ENCODE measurements at regions not wholly inside any gene's neighbourhood (a gene's known extent, or its start where the extent isn't known, plus 50 kb on each side); places are given as distances from the start of the nearest gene placed in this dataset.

GRCh38 chr7:155911471-155912105, 99.3 kb upstream of the SHH start:
- CTCF ChIA-PET: interaction anchor here (0.7 kb wide), 1 partner anchor 11 kb away, joined by 4 read pairs; no protein-coding TSS in a partner anchor
- no peak overlapping the region for H3K27ac Mint-ChIP-seq (ENCODE audit: low read depth, unreplicated experiment)
- H3K36me3 Mint-ChIP-seq (ENCODE audit: insufficient read depth, unreplicated experiment): no peaks in the 10 kb centered on the region
- no peaks in the 10 kb centered on the region for H3K27me3 Mint-ChIP-seq (ENCODE audit: insufficient read depth, unreplicated experiment)
- POLR2A ChIA-PET: no interaction called here
- no peak for DNase-seq (ENCODE audit: unreplicated experiment)
- peaks cover 11% of the 10 kb centered on the region for H3K4me1 Mint-ChIP-seq (ENCODE audit: insufficient read depth, unreplicated experiment)
- peaks cover 13% of the 10 kb centered on the region for H3K9me3 Mint-ChIP-seq (ENCODE audit: unreplicated experiment)
- no peak for TF ChIP-seq CTCF (IDR thresholded peaks at IDR 0.05; ENCODE audit: unreplicated experiment)
- no peak overlapping the region for H3K4me3 Mint-ChIP-seq (ENCODE audit: unreplicated experiment)
- intact Hi-C loops (cut with micrococcal nuclease): no loop called here
- no TSS peak for BruUV-seq (replicated peaks)

GRCh38 chr7:155908385-155908784, 96.1 kb upstream of the SHH start:
- no peak overlapping the region for H3K27ac Mint-ChIP-seq (ENCODE audit: low read depth, unreplicated experiment)
- ChIA-PET POLR2A (no interaction called here), CTCF (no interaction called here)
- H3K27me3 Mint-ChIP-seq (ENCODE audit: insufficient read depth, unreplicated experiment): no peaks in the 10 kb centered on the region
- TF ChIP-seq CTCF (IDR thresholded peaks at IDR 0.05; ENCODE audit: unreplicated experiment): no peak
- BruUV-seq (replicated peaks): no TSS peak
- H3K4me3 Mint-ChIP-seq (ENCODE audit: unreplicated experiment): no peak overlapping the region
- H3K4me1 Mint-ChIP-seq (ENCODE audit: insufficient read depth, unreplicated experiment): peaks cover 11% of the 10 kb centered on the region
- intact Hi-C loops (cut with micrococcal nuclease): no loop called here
- H3K36me3 Mint-ChIP-seq (ENCODE audit: insufficient read depth, unreplicated experiment): no peaks in the 10 kb centered on the region
- no peak for DNase-seq (ENCODE audit: unreplicated experiment)
- H3K9me3 Mint-ChIP-seq (ENCODE audit: unreplicated experiment): peaks cover 13% of the 10 kb centered on the region

- Mint-ChIP-seq H3K4me1 (ENCODE audit: insufficient read depth, unreplicated experiment) (peaks cover 11% of the 10 kb centered on the region), H3K4me3 (ENCODE audit: unreplicated experiment) (no peak overlapping the region), H3K27ac (ENCODE audit: low read depth, unreplicated experiment) (no peak overlapping the region), H3K36me3 (ENCODE audit: insufficient read depth, unreplicated experiment) (no peaks in the 10 kb centered on the region), H3K9me3 (ENCODE audit: unreplicated experiment) (peaks cover 13% of the 10 kb centered on the region), H3K27me3 (ENCODE audit: insufficient read depth, unreplicated experiment) (no peaks in the 10 kb centered on the region)
- no TSS peak for BruUV-seq (replicated peaks)
- no peak for TF ChIP-seq CTCF (IDR thresholded peaks at IDR 0.05; ENCODE audit: unreplicated experiment)
- intact Hi-C loops (cut with micrococcal nuclease): no loop called here
- CTCF ChIA-PET: interaction anchor here (0.6 to 0.7 kb wide), 4 partner anchors 53 to 1432 kb away, joined by 3 to 4 read pairs (median 4); no protein-coding TSS in a partner anchor
- POLR2A ChIA-PET: no interaction called here
- no peak for DNase-seq (ENCODE audit: unreplicated experiment)
These were observed 95.4 kb upstream of the SHH start for GRCh38 chr7:155907450-155908200.

GRCh38 chr7:155901176-155901575, 88.9 kb upstream of the SHH start:
- intact Hi-C loops (cut with micrococcal nuclease): no loop called here
- Mint-ChIP-seq H3K4me1 (ENCODE audit: insufficient read depth, unreplicated experiment) (peaks cover 2% of the 10 kb centered on the region), H3K27me3 (ENCODE audit: insufficient read depth, unreplicated experiment) (peaks cover 14% of the 10 kb centered on the region), H3K9me3 (ENCODE audit: unreplicated experiment) (no peaks in the 10 kb centered on the region), H3K36me3 (ENCODE audit: insufficient read depth, unreplicated experiment) (no peaks in the 10 kb centered on the region), H3K27ac (ENCODE audit: low read depth, unreplicated experiment) (no peak overlapping the region), H3K4me3 (ENCODE audit: unreplicated experiment) (no peak overlapping the region)
- BruUV-seq (replicated peaks): no TSS peak
- no peak for TF ChIP-seq CTCF (IDR thresholded peaks at IDR 0.05; ENCODE audit: unreplicated experiment)
- POLR2A ChIA-PET: interaction anchor here (1.8 kb wide), 1 partner anchor 23 kb away, joined by 4 read pairs; no protein-coding TSS in a partner anchor
- DNase-seq (ENCODE audit: unreplicated experiment): no peak
- CTCF ChIA-PET: interaction anchor here (0.6 to 0.9 kb wide), 2 partner anchors 11 to 21 kb away, joined by 3 to 4 read pairs; no protein-coding TSS in a partner anchor

All from MCF 10A (cell line).